OCI-LY7 (cell line): ENCODE measurements at regions not wholly inside any gene's neighbourhood (a gene's known extent, or its start where the extent isn't known, plus 50 kb on each side); places are given as distances from the start of the nearest gene placed in this dataset.

Experiments
- BruUV-seq: library from RNA; stranded (reverse); fragments of 400-500 nt; replicated peaks from 2 replicates; lab custom pipeline; 2021; lab: Mats Ljungman, UMichigan
- CTCF ChIA-PET: fragments of 300-600 bp; sonication (Branson Sonifier 250); formaldehyde crosslinking; loops from one replicate; lab custom pipeline; 2022; ENCODE audit warnings: antibody characterized with exemption; ENCODE audit not compliant: unreplicated experiment; lab: Charles Lee
- POLR2A ChIA-PET: fragments of 300-600 bp; sonication (Branson Sonifier 250); formaldehyde crosslinking; loops from one replicate; lab custom pipeline; 2022; ENCODE audit warnings: antibody characterized with exemption; lab: Charles Lee
- DNase-seq: peaks from one replicate; pipeline ENCODE4 v3.0.0-alpha.2; 2015; ENCODE audit warnings: low spot score
- H2AFZ ChIP-seq: fragments of 200-600 bp; sonication (generic), shearing (Covaris generic); 2 replicates; pipeline ENCODE4 v1.6.1; 2014; ENCODE audit warnings: mild to moderate bottlenecking, antibody characterized with exemption, low read length, moderate library complexity
- H3K27ac ChIP-seq: fragments of 200-600 bp; sonication (generic); 2 replicates; pipeline ENCODE4 v1.5.1; 2014; ENCODE audit warnings: mixed run types, low read depth, mild to moderate bottlenecking, moderate library complexity, low read length, inconsistent platforms; ENCODE audit not compliant: poor library complexity, severe bottlenecking
- H3K36me3 ChIP-seq: fragments of 200-600 bp; sonication (generic); 2 replicates; pipeline ENCODE4 v1.6.1; 2014; ENCODE audit warnings: mild to moderate bottlenecking, antibody characterized with exemption, low read length, moderate library complexity, mixed read lengths; ENCODE audit not compliant: insufficient read depth
- H3K4me1 ChIP-seq: fragments of 200-600 bp; sonication (generic); 2 replicates; pipeline ENCODE4 v1.5.1; 2014; ENCODE audit warnings: mild to moderate bottlenecking, low read length; ENCODE audit not compliant: insufficient read depth, poor library complexity, severe bottlenecking
- H3K4me2 ChIP-seq: fragments of 200-600 bp; sonication (generic); 2 replicates; pipeline ENCODE4 v1.6.1; 2014; ENCODE audit warnings: mild to moderate bottlenecking, low read length
- H3K4me3 ChIP-seq: fragments of 200-600 bp; sonication (generic); 2 replicates; pipeline ENCODE4 v1.5.1; 2014; ENCODE audit warnings: mild to moderate bottlenecking, low read depth, low read length; ENCODE audit not compliant: poor library complexity, severe bottlenecking
- H3K79me2 ChIP-seq: fragments of 200-600 bp; sonication (generic); 2 replicates; pipeline ENCODE4 v1.6.1; 2016; ENCODE audit warnings: low read depth, mild to moderate bottlenecking, low read length, moderate library complexity, mixed read lengths; ENCODE audit not compliant: insufficient read depth
- H3K9me2 ChIP-seq: fragments of 200-600 bp; sonication (generic); 2 replicates; pipeline ENCODE4 v1.6.1; 2016; ENCODE audit warnings: mild to moderate bottlenecking, low read length, mixed read lengths; ENCODE audit not compliant: insufficient read depth
- H3K9me3 ChIP-seq: fragments of 200-600 bp; sonication (generic); 2 replicates; pipeline ENCODE4 v1.6.1; 2014; ENCODE audit warnings: mild to moderate bottlenecking, mixed run types, low read length, mixed read lengths
- H4K20me1 ChIP-seq: fragments of 200-600 bp; sonication (generic); 2 replicates; pipeline ENCODE4 v1.6.1; 2014; ENCODE audit warnings: mild to moderate bottlenecking, antibody characterized with exemption, low read length, moderate library complexity, mixed read lengths; ENCODE audit not compliant: insufficient read depth
- CTCF ChIP-seq: fragments of 200-600 bp; sonication (generic); conservative IDR thresholded peaks from 2 replicates; pipeline ENCODE4 v1.5.1; 2014; ENCODE audit warnings: mild to moderate bottlenecking, antibody characterized with exemption, low read length, moderate library complexity, mixed read lengths
- EZH2phosphoT487 ChIP-seq: fragments of 200-600 bp; sonication (generic); IDR thresholded peaks from 2 replicates; pipeline ENCODE4 v1.6.1; 2018; ENCODE audit warnings: low read depth, borderline replicate concordance, mild to moderate bottlenecking, mixed run types, antibody characterized with exemption, low read length, moderate library complexity, mixed read lengths
- intact Hi-C: fragments of 100-400 bp; cut with micrococcal nuclease; formaldehyde crosslinking; loops from one replicate; pipeline ENCODE4 v1.10.0; 2022; ENCODE audit not compliant: unreplicated experiment

GRCh38 chr2:15763822-15764682, 172.4 kb downstream of the DDX1 start:
- CTCF ChIA-PET: no interaction called here
- Histone ChIP-seq H3K79me2 (no peaks in the 10 kb centered on the region), H3K4me2 (no peak overlapping the region), H3K27ac (no peak overlapping the region), H3K9me3 (no peaks in the 10 kb centered on the region), H3K4me3 (no peak overlapping the region), H3K9me2 (no peaks in the 10 kb centered on the region), H3K36me3 (no peaks in the 10 kb centered on the region), H4K20me1 (no peaks in the 10 kb centered on the region), H3K4me1 (no peaks in the 10 kb centered on the region), H2AFZ (no peak overlapping the region)
- intact Hi-C loops: no loop called here
- TF ChIP-seq CTCF (no peak), EZH2phosphoT487 (no peak)
- POLR2A ChIA-PET: interaction anchor here (0.5 kb wide), 1 partner anchor 700 kb away, joined by 3 read pairs; no protein-coding TSS in a partner anchor
- BruUV-seq: no TSS peak
- no peak for DNase-seq

GRCh38 chr2:15764683-15765011, 173.0 kb downstream of the DDX1 start:
- POLR2A ChIA-PET: no interaction called here
- TF ChIP-seq CTCF (no peak), EZH2phosphoT487 (no peak)
- no peak overlapping the region for H3K4me2 ChIP-seq
- no peaks in the 10 kb centered on the region for H3K4me1 ChIP-seq
- no peak overlapping the region for H3K27ac ChIP-seq
- H3K9me2 ChIP-seq: no peaks in the 10 kb centered on the region
- no TSS peak for BruUV-seq
- no peaks in the 10 kb centered on the region for H4K20me1 ChIP-seq
- CTCF ChIA-PET: no interaction called here
- H2AFZ ChIP-seq: no peak overlapping the region
- no peaks in the 10 kb centered on the region for H3K36me3 ChIP-seq
- DNase-seq: no peak
- no peaks in the 10 kb centered on the region for H3K9me3 ChIP-seq
- intact Hi-C loops: no loop called here
- H3K4me3 ChIP-seq: no peak overlapping the region
- H3K79me2 ChIP-seq: no peaks in the 10 kb centered on the region

- no peaks in the 10 kb centered on the region for H3K79me2 ChIP-seq
- no peak overlapping the region for H3K27ac ChIP-seq
- ChIA-PET POLR2A (no interaction called here), CTCF (no interaction called here)
- DNase-seq: no peak
- no peak overlapping the region for H3K4me2 ChIP-seq
- no peaks in the 10 kb centered on the region for H3K4me1 ChIP-seq
- intact Hi-C loops: no loop called here
- H3K36me3 ChIP-seq: no peaks in the 10 kb centered on the region
- H3K9me2 ChIP-seq: no peaks in the 10 kb centered on the region
- H2AFZ ChIP-seq: no peak overlapping the region
- H3K9me3 ChIP-seq: no peaks in the 10 kb centered on the region
- BruUV-seq: no TSS peak
- H3K4me3 ChIP-seq: no peak overlapping the region
- no peaks in the 10 kb centered on the region for H4K20me1 ChIP-seq
- TF ChIP-seq CTCF (no peak), EZH2phosphoT487 (no peak)
Measured at GRCh38 chr2:15765211-15765610, 173.5 kb downstream of the DDX1 start.
